WTC11 (cell line): ENCODE measurements at regions not wholly inside any gene's neighbourhood (a gene's known extent, or its start where the extent isn't known, plus 50 kb on each side); places are given as distances from the start of the nearest gene placed in this dataset.
"Not testable (repeated sequence)": the region's sequence is repeated elsewhere in the genome, so short reads cannot be mapped to it uniquely, and the experiment has no call there.

Experiments
- ATAC-seq: fragments of 200-7000 bp; cut with Tn5 transposase; 2 replicates; pipeline ENCODE4 v1.10.0; 2021; ENCODE audit warnings: mild to moderate bottlenecking, moderate library complexity
- CTCF ChIA-PET: fragments of 300-600 bp; sonication (Branson Sonifier 250); formaldehyde crosslinking; loops from one replicate; lab custom pipeline; 2021; ENCODE audit warnings: antibody characterized with exemption; lab: Charles Lee
- POLR2A ChIA-PET: fragments of 350-600 bp; sonication (Branson Sonifier 250); formaldehyde crosslinking; loops from one replicate; lab custom pipeline; 2021; ENCODE audit warnings: antibody characterized with exemption; lab: Charles Lee
- DNase-seq: peaks from one replicate; pipeline ENCODE4 v3.0.0; 2021; ENCODE audit warnings: low spot score
- H3K27ac Mint-ChIP-seq: 2 replicates; pipeline ENCODE4 v1.8.0; 2021; ENCODE audit warnings: mixed read lengths
- H3K27me3 Mint-ChIP-seq: 2 replicates; pipeline ENCODE4 v1.8.0; 2021; ENCODE audit warnings: low read depth, mild to moderate bottlenecking, moderate library complexity, mixed read lengths
- H3K36me3 Mint-ChIP-seq: 2 replicates; pipeline ENCODE4 v1.8.0; 2021; ENCODE audit warnings: mixed read lengths
- H3K4me1 Mint-ChIP-seq: 2 replicates; pipeline ENCODE4 v1.8.0; 2022; ENCODE audit warnings: mixed read lengths
- H3K4me3 Mint-ChIP-seq: 2 replicates; pipeline ENCODE4 v1.8.0; 2021; ENCODE audit warnings: mild to moderate bottlenecking, moderate library complexity, mixed read lengths
- H3K9me3 Mint-ChIP-seq: 2 replicates; pipeline ENCODE4 v1.8.0; 2021; ENCODE audit warnings: mixed read lengths
- ATF2 ChIP-seq: sonication (generic); formaldehyde crosslinking; IDR thresholded peaks from 2 replicates; pipeline ENCODE4 v1.8.1; 2022; ENCODE audit warnings: low read depth, missing genetic modification reagents, borderline replicate concordance
- CREB1 ChIP-seq: sonication (generic); formaldehyde crosslinking; IDR thresholded peaks from 2 replicates; pipeline ENCODE4 v1.8.0; 2023; ENCODE audit warnings: mild to moderate bottlenecking, missing genetic modification reagents
- CREM ChIP-seq: sonication (generic); formaldehyde crosslinking; IDR thresholded peaks from 2 replicates; pipeline ENCODE4 v1.8.1; 2022; ENCODE audit warnings: mild to moderate bottlenecking, missing genetic modification reagents, moderate library complexity
- E2F1 ChIP-seq: sonication (generic); formaldehyde crosslinking; IDR thresholded peaks from 2 replicates; pipeline ENCODE4 v1.8.0; 2022; ENCODE audit warnings: mild to moderate bottlenecking, missing genetic modification reagents
- E2F4 ChIP-seq: sonication (generic); formaldehyde crosslinking; IDR thresholded peaks from 2 replicates; pipeline ENCODE4 v1.8.1; 2022; ENCODE audit warnings: low read depth, mild to moderate bottlenecking, moderate library complexity, missing genetic modification reagents, borderline replicate concordance
- EMX1 ChIP-seq: fragments of 250-450 bp; sonication (Bioruptor Pico); IDR thresholded peaks from 2 replicates; pipeline ENCODE4 v1.8.0; 2021; ENCODE audit warnings: mild to moderate bottlenecking
- FOXP1 ChIP-seq: sonication (generic); formaldehyde crosslinking; IDR thresholded peaks from 2 replicates; pipeline ENCODE4 v1.8.0; 2022; ENCODE audit warnings: missing genetic modification reagents, mild to moderate bottlenecking, moderate library complexity, borderline replicate concordance
- GRHL2 ChIP-seq: fragments of 250-450 bp; sonication (Bioruptor Pico); IDR thresholded peaks from 2 replicates; pipeline ENCODE4 v1.8.0; 2022; ENCODE audit warnings: mild to moderate bottlenecking, moderate library complexity; ENCODE audit not compliant: insufficient replicate concordance, severe bottlenecking
- IRF1 ChIP-seq: sonication (generic); formaldehyde crosslinking; IDR thresholded peaks from 2 replicates; pipeline ENCODE4 v1.8.0; 2023; ENCODE audit warnings: missing genetic modification reagents
- MYBL2 ChIP-seq: sonication (generic); formaldehyde crosslinking; IDR thresholded peaks from 2 replicates; pipeline ENCODE4 v1.8.1; 2023; ENCODE audit warnings: mild to moderate bottlenecking, moderate library complexity, missing genetic modification reagents
- PREB ChIP-seq: sonication (generic); formaldehyde crosslinking; IDR thresholded peaks from 2 replicates; pipeline ENCODE4 v1.8.1; 2022; ENCODE audit warnings: mild to moderate bottlenecking, missing genetic modification reagents, moderate library complexity, borderline replicate concordance
- PRRX2 ChIP-seq: fragments of 250-450 bp; sonication (Bioruptor Pico); IDR thresholded peaks from 2 replicates; pipeline ENCODE4 v1.8.0; 2021; ENCODE audit warnings: mild to moderate bottlenecking
- STAT6 ChIP-seq: sonication (generic); formaldehyde crosslinking; conservative IDR thresholded peaks from 2 replicates; pipeline ENCODE4 v1.8.1; 2023; ENCODE audit warnings: mild to moderate bottlenecking, low read depth, missing genetic modification reagents, moderate library complexity
- USF2 ChIP-seq: sonication (generic); formaldehyde crosslinking; IDR thresholded peaks from 2 replicates; pipeline ENCODE4 v1.8.1; 2023; ENCODE audit warnings: mild to moderate bottlenecking, missing genetic modification reagents, moderate library complexity
- ZMAT4 ChIP-seq: fragments of 250-450 bp; sonication (Bioruptor Pico); IDR thresholded peaks from 2 replicates; pipeline ENCODE4 v1.9.0; 2021; ENCODE audit warnings: mild to moderate bottlenecking
- ZNF138 ChIP-seq: sonication (generic); formaldehyde crosslinking; conservative IDR thresholded peaks from 2 replicates; pipeline ENCODE4 v1.8.1; 2022; ENCODE audit warnings: mild to moderate bottlenecking, moderate library complexity, missing genetic modification reagents
- ZSCAN18 ChIP-seq: fragments of 250-450 bp; sonication (Bioruptor Pico); IDR thresholded peaks from 2 replicates; pipeline ENCODE4 v2.1.2; 2022; ENCODE audit warnings: mild to moderate bottlenecking, moderate library complexity

- TF ChIP-seq IRF1 (no peak), STAT6 (CRISPR knock-in tag) (no peak), USF2 (CRISPR knock-in tag) (no peak), PREB (CRISPR knock-in tag) (no peak), ATF2 (CRISPR knock-in tag) (no peak), E2F1 (no peak), E2F4 (no peak), GRHL2 (CRISPR knock-in tag) (no peak), PRRX2 (CRISPR knock-in tag) (no peak), MYBL2 (CRISPR knock-in tag) (no peak), ZMAT4 (no peak), ZSCAN18 (CRISPR knock-in tag) (no peak), FOXP1 (CRISPR knock-in tag) (no peak), CREB1 (no peak), EMX1 (no peak), CREM (CRISPR knock-in tag) (no peak), ZNF138 (CRISPR knock-in tag) (no peak)
- TF ChIP-seq, all 79 proteins: peak for 0
These were observed 75.5 kb upstream of the ELOVL5 start for GRCh38 chr6:53424300-53424699.

GRCh38 chr6:53423560-53423959 lies 74.8 kb upstream of the ELOVL5 start:
- not testable (repeated sequence) for H3K9me3 Mint-ChIP-seq
- CTCF ChIA-PET = interaction anchor here (1.2 kb wide), 1 partner anchor 13 kb away, joined by 3 read pairs; no protein-coding TSS in a partner anchor

More at GRCh38 chr6:53424300-53424699, 75.5 kb upstream of the ELOVL5 start:
- Mint-ChIP-seq H3K27me3 (no peaks in the 10 kb centered on the region), H3K4me1 (peaks cover 14% of the 10 kb centered on the region), H3K4me3 (no peak overlapping the region), H3K36me3 (no peaks in the 10 kb centered on the region), H3K27ac (no peak overlapping the region), H3K9me3 (no peaks in the 10 kb centered on the region)
- POLR2A ChIA-PET = interaction anchor here (1.2 kb wide), 1 partner anchor 14 kb away, joined by 3 read pairs; no protein-coding TSS in a partner anchor
- DNase-seq (no peak), ATAC-seq (no peak)
- CTCF ChIA-PET = no interaction called here

More at GRCh38 chr6:53423560-53423959, 74.8 kb upstream of the ELOVL5 start:
- H3K27ac Mint-ChIP-seq, ATAC-seq, H3K27me3 Mint-ChIP-seq, DNase-seq, POLR2A ChIA-PET, H3K4me3 Mint-ChIP-seq, H3K36me3 Mint-ChIP-seq: not testable (repeated sequence)
- peaks cover 14% of the 10 kb centered on the region for H3K4me1 Mint-ChIP-seq
